Transverse colon (tissue), 3 donors: ENCODE measurements at regions not wholly inside any gene's neighbourhood (a gene's known extent, or its start where the extent isn't known, plus 50 kb on each side); places are given as distances from the start of the nearest gene placed in this dataset.

Experiments used
- CTCF ChIP-seq, 5 experiments: fragments of 200-600 bp in 3 of 5; fragments of 450-650 bp in 2 of 5; sonication (generic) in 3 of 5; IDR thresholded peaks; 1 replicate in 2 of 5; 2 replicates in 3 of 5; pipeline ENCODE4 v1.5.1; 2016 to 2017; ENCODE audit warnings: antibody characterized with exemption in 5 of 5, inconsistent platforms in 3 of 5, mild to moderate bottlenecking in 2 of 5, moderate library complexity in 1 of 5
- EP300 ChIP-seq: sonication (generic); formaldehyde crosslinking; IDR thresholded peaks from one replicate; pipeline ENCODE4 v1.6.1; 2017; ENCODE audit warnings: antibody characterized with exemption, low read depth
- POLR2A ChIP-seq: fragments of 450-650 bp; IDR thresholded peaks from one replicate; pipeline ENCODE4 v1.6.1; 2016; ENCODE audit warnings: antibody characterized with exemption, mild to moderate bottlenecking, moderate library complexity

- TF ChIP-seq CTCF (IDR thresholded peaks at IDR 0.05) (no peak), POLR2A (no peak), EP300 (no peak)
Measured at GRCh38 chr12:69059465-69060457, 126.8 kb upstream of the CPM start.
